IMR-90 (cell line): ENCODE measurements at regions not wholly inside any gene's neighbourhood (a gene's known extent, or its start where the extent isn't known, plus 50 kb on each side); places are given as distances from the start of the nearest gene placed in this dataset.

Source experiments
- ATAC-seq: fragments of 200-7000 bp; cut with Tn5 transposase; 2 replicates; pipeline ENCODE4 v1.9.1; 2020; ENCODE audit warnings: low read depth, mild to moderate bottlenecking, moderate library complexity
- BruUV-seq: library from RNA; stranded (reverse); fragments of 400-500 nt; replicated peaks from 2 replicates; lab custom pipeline; 2021; lab: Mats Ljungman, UMichigan
- CTCF ChIA-PET: fragments of 300-600 bp; formaldehyde crosslinking; extraction: SDS; loops from one replicate; lab custom pipeline; 2021; ENCODE audit warnings: antibody characterized with exemption; lab: Yijun Ruan, JAX
- POLR2A ChIA-PET: fragments of 300-600 bp; sonication (Branson Sonifier 250); formaldehyde crosslinking; loops from one replicate; lab custom pipeline; 2022; ENCODE audit warnings: antibody characterized with exemption; ENCODE audit not compliant: unreplicated experiment; lab: Charles Lee
- DNase-seq: peaks from one replicate; pipeline ENCODE4 v3.0.0; 2013
- H2AFZ ChIP-seq: replicated peaks from 2 replicates; pipeline ENCODE3; 2013; ENCODE audit warnings: low read length, mild to moderate bottlenecking; ENCODE audit not compliant: poor library complexity
- H2AK5ac ChIP-seq: 2 replicates; pipeline ENCODE4 v1.6.1; 2013; ENCODE audit warnings: low read depth, low read length, inconsistent platforms
- H2AK9ac ChIP-seq: replicated peaks from 2 replicates; pipeline ENCODE3; 2013; ENCODE audit warnings: mild to moderate bottlenecking, low read depth, low read length, moderate library complexity; ENCODE audit not compliant: poor library complexity
- H2BK120ac ChIP-seq: 2 replicates; pipeline ENCODE4 v1.6.1; 2013; ENCODE audit warnings: low read depth, low read length, inconsistent platforms
- H2BK15ac ChIP-seq: 3 replicates; pipeline ENCODE4 v1.6.1; 2013; ENCODE audit warnings: low read depth, low read length, inconsistent platforms
- H2BK20ac ChIP-seq: 2 replicates; pipeline ENCODE4 v1.6.1; 2013; ENCODE audit warnings: low read depth, mild to moderate bottlenecking, inconsistent platforms, low read length, moderate library complexity
- H2BK5ac ChIP-seq: 2 replicates; pipeline ENCODE4 v1.6.1; 2013; ENCODE audit warnings: mild to moderate bottlenecking, low read depth, low read length, inconsistent platforms; ENCODE audit not compliant: poor library complexity, severe bottlenecking
- H3K14ac ChIP-seq: replicated peaks from 2 replicates; pipeline ENCODE4 v1.6.1; 2013; ENCODE audit warnings: low read depth, low read length, inconsistent platforms
- H3K18ac ChIP-seq: 2 replicates; pipeline ENCODE4 v1.6.1; 2013; ENCODE audit warnings: low read depth, low read length, control low read depth
- H3K23ac ChIP-seq: 2 replicates; pipeline ENCODE4 v1.6.1; 2013; ENCODE audit warnings: low read depth, low read length, inconsistent platforms
- H3K27ac ChIP-seq: 2 replicates; pipeline ENCODE4 v1.5.1; 2013; ENCODE audit warnings: mild to moderate bottlenecking, control low read depth, low read length; ENCODE audit not compliant: insufficient read depth
- H3K27me3 ChIP-seq: 2 replicates; pipeline ENCODE4 v1.6.1; 2013; ENCODE audit warnings: low read length; ENCODE audit not compliant: control insufficient read depth, insufficient read depth
- H3K36me3 ChIP-seq: 2 replicates; pipeline ENCODE4 v1.6.1; 2013; ENCODE audit warnings: low read length, mixed read lengths; ENCODE audit not compliant: control insufficient read depth, insufficient read depth
- H3K4ac ChIP-seq: 2 replicates; pipeline ENCODE4 v1.6.1; 2013; ENCODE audit warnings: low read depth, low read length, inconsistent platforms
- H3K4me1 ChIP-seq: 2 replicates; pipeline ENCODE4 v1.6.1; 2013; ENCODE audit warnings: low read length, mixed read lengths; ENCODE audit not compliant: control insufficient read depth, insufficient read depth
- H3K4me2 ChIP-seq: 2 replicates; pipeline ENCODE4 v1.6.1; 2013; ENCODE audit warnings: low read depth, mild to moderate bottlenecking, control low read depth, low read length, moderate library complexity
- H3K4me3 ChIP-seq: 2 replicates; pipeline ENCODE4 v1.5.1; 2013; ENCODE audit warnings: low read depth, mild to moderate bottlenecking, control low read depth, low read length, moderate library complexity; ENCODE audit not compliant: insufficient read depth
- H3K56ac ChIP-seq: 2 replicates; pipeline ENCODE4 v1.6.1; 2013; ENCODE audit warnings: low read length, inconsistent platforms; ENCODE audit not compliant: insufficient read depth; ENCODE audit errors: extremely low read depth
- H3K79me1 ChIP-seq, 2 experiments: 2 replicates each; pipeline ENCODE4 v1.6.1; 2013; ENCODE audit warnings: low read length in 2 of 2, inconsistent platforms in 1 of 2, low read depth in 1 of 2
- H3K9ac ChIP-seq: 2 replicates; pipeline ENCODE4 v1.6.1; 2013; ENCODE audit warnings: low read depth, low read length, control low read depth
- H3K9me1 ChIP-seq: 2 replicates; pipeline ENCODE4 v1.6.1; 2013; ENCODE audit warnings: low read length, inconsistent platforms; ENCODE audit not compliant: insufficient read depth
- H3K9me3 ChIP-seq: 2 replicates; pipeline ENCODE4 v1.6.1; 2013; ENCODE audit warnings: low read length; ENCODE audit not compliant: control insufficient read depth, insufficient read depth
- H4K20me1 ChIP-seq: 2 replicates; pipeline ENCODE4 v1.6.1; 2013; ENCODE audit warnings: low read length, inconsistent platforms; ENCODE audit not compliant: insufficient read depth
- H4K5ac ChIP-seq: 2 replicates; pipeline ENCODE4 v1.6.1; 2013; ENCODE audit warnings: mild to moderate bottlenecking, low read depth, low read length, control low read depth
- H4K8ac ChIP-seq, 2 experiments: 2 replicates each; pipeline ENCODE4 v1.6.1; 2013; ENCODE audit warnings: low read depth in 2 of 2, low read length in 2 of 2, control low read depth in 1 of 2, inconsistent platforms in 1 of 2
- H4K91ac ChIP-seq: 2 replicates; pipeline ENCODE4 v1.6.1; 2013; ENCODE audit warnings: low read depth, low read length, inconsistent platforms; ENCODE audit not compliant: insufficient read depth
- BHLHE40 ChIP-seq: fragments of 150-350 bp; IDR thresholded peaks from 2 replicates; pipeline ENCODE4 v1.6.1; 2016; ENCODE audit warnings: mild to moderate bottlenecking, low read depth, low read length
- MAZ ChIP-seq: IDR thresholded peaks from 2 replicates; pipeline ENCODE4 v1.6.1; 2012; ENCODE audit warnings: low read depth, mild to moderate bottlenecking, low read length, improper control_type of control experiment, moderate library complexity, borderline replicate concordance
- RCOR1 ChIP-seq: IDR thresholded peaks from 2 replicates; pipeline ENCODE4 v1.6.1; 2012; ENCODE audit warnings: mild to moderate bottlenecking, low read length, improper control_type of control experiment; ENCODE audit not compliant: insufficient replicate concordance
- SMC3 ChIP-seq: fragments of 150-350 bp; IDR thresholded peaks from 2 replicates; pipeline ENCODE4 v1.6.1; 2016; ENCODE audit warnings: low read depth, mild to moderate bottlenecking, antibody characterized with exemption, low read length, moderate library complexity
- WGBS, 2 experiments: methylation state at CpG; one replicate each; pipeline versions ENCODE4 v1.1.5 to v1.1.7; 2013; ENCODE audit warnings: missing lambda C conversion rate in 2 of 2; ENCODE audit not compliant: insufficient read length in 1 of 2; ENCODE audit errors: extremely low coverage in 2 of 2; 5-methylcytosine and 5-hydroxymethylcytosine counted together
- dilution Hi-C: fragments of 300-500 bp; cut with HindIII; formaldehyde crosslinking; loops from one replicate; pipeline ENCODE4 v1.14.3; 2018; ENCODE audit warnings: low sequenced_read_pairs; ENCODE audit not compliant: unreplicated experiment
- in situ Hi-C: fragments of 300-500 bp; cut with MboI; formaldehyde crosslinking; loops from 3 replicates; pipeline ENCODE4 v1.14.3; 2019; ENCODE audit warnings: low sequenced_read_pairs, inconsistent platforms, mixed read lengths
- intact Hi-C: fragments of 100-400 bp; cut with micrococcal nuclease; formaldehyde crosslinking; loops from 2 replicates; pipeline ENCODE4 v1.10.0; 2022

DNA sequence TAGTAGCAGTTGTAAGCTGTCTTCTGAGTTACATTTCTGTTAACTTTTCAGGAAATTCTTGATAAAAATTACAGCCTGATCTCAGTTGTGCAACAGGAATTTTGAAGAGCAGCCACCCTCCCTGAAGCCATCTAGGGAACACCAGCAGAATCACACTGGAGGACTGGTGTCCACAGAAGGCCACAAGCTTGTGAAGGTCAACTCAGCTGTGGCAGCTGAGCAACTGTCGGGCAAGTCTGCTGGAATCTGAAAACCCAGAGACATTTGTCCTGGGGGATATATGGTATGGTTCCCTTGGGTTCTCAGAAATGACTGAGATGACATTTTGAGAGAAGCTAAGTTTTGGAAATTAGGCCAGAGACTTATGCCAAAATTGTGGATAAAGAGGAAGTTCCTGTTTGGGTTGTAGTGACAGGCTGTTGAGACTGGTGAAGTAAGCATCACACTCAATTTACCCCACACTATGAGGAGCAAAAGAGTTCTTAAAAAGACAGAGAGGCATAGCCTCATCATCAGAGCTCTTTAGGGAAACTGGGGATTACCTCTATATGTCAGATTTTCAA, 78.1 kb upstream of the TNIP3 start:
- ChIA-PET POLR2A (no interaction called here), CTCF (no interaction called here)
- Histone ChIP-seq H3K27me3 (no peaks in the 10 kb centered on the region), H3K79me1 (no peaks in the 10 kb centered on the region), H3K9ac (no peak overlapping the region), H3K36me3 (no peaks in the 10 kb centered on the region), H3K27ac (no peak overlapping the region), H3K4ac (no peak overlapping the region), H2BK5ac (no peak overlapping the region), H4K91ac (no peak overlapping the region), H2AFZ (no peak overlapping the region), H2BK15ac (no peak overlapping the region), H4K8ac (no peak overlapping the region), H3K4me2 (no peak overlapping the region), H3K18ac (no peak overlapping the region), H3K9me3 (no peaks in the 10 kb centered on the region), H3K9me1 (no peaks in the 10 kb centered on the region), H4K5ac (no peak overlapping the region), H3K23ac (no peak overlapping the region), H2BK20ac (no peak overlapping the region), H3K14ac (no peak overlapping the region), H3K56ac (no peak overlapping the region), H3K4me1 (no peaks in the 10 kb centered on the region), H2BK120ac (no peak overlapping the region), H4K20me1 (no peaks in the 10 kb centered on the region), H3K4me3 (no peak overlapping the region), H2AK9ac (no peak overlapping the region), H2AK5ac (no peak overlapping the region)
- in situ Hi-C loops = no loop called here
- DNase-seq (no peak), ATAC-seq (no peak)
- no TSS peak for BruUV-seq
- no peak for TF ChIP-seq BHLHE40
- TF ChIP-seq MAZ = no peak
- no peak for TF ChIP-seq SMC3
- TF ChIP-seq RCOR1 = no peak
- intact Hi-C loops = no loop called here
- no CpG with 5 or more reads among the region's 1 CpG for WGBS, 2 experiments
- dilution Hi-C loops = no loop called here
